HCT116 (cell line): ENCODE measurements at regions not wholly inside any gene's neighbourhood (a gene's known extent, or its start where the extent isn't known, plus 50 kb on each side); places are given as distances from the start of the nearest gene placed in this dataset.

Source experiments
- CTCF ChIP-seq, 3 experiments: fragments of 200-600 bp in 1 of 3; sonication (generic) in 1 of 3; IDR thresholded peaks in 2 of 3; conservative IDR thresholded peaks in 1 of 3; 2 replicates each; pipeline ENCODE4 v1.5.1; 2012 to 2017; ENCODE audit warnings: low read depth in 2 of 3, low read length in 2 of 3, antibody characterized with exemption in 1 of 3, borderline replicate concordance in 1 of 3, control low read depth in 1 of 3, mild to moderate bottlenecking in 1 of 3, mixed read lengths in 1 of 3, mixed run types in 1 of 3, moderate library complexity in 1 of 3; ENCODE audit not compliant: insufficient read depth in 1 of 3
- EZH2 ChIP-seq: fragments of 200-600 bp; sonication (generic); IDR thresholded peaks from 2 replicates; pipeline ENCODE4 v1.6.1; 2017; ENCODE audit warnings: antibody characterized with exemption, mixed run types
- JUND ChIP-seq: IDR thresholded peaks from 2 replicates; pipeline ENCODE4 v1.6.1; 2012
- POLR2A ChIP-seq: IDR thresholded peaks from 2 replicates; pipeline ENCODE4 v1.7.0; 2011; ENCODE audit warnings: borderline replicate concordance; ENCODE audit not compliant: insufficient read depth, insufficient read length; ENCODE audit errors: extremely low read depth
- POLR2AphosphoS5 ChIP-seq: IDR thresholded peaks from 2 replicates; pipeline ENCODE4 v1.6.1; 2011; ENCODE audit warnings: mild to moderate bottlenecking, low read depth, low read length, moderate library complexity
- SP1 ChIP-seq: IDR thresholded peaks from 2 replicates; pipeline ENCODE4 v1.6.1; 2012; ENCODE audit warnings: low read depth
- SRF ChIP-seq: IDR thresholded peaks from 2 replicates; pipeline ENCODE4 v1.6.1; 2012; ENCODE audit warnings: low read depth
- TCF7L2 ChIP-seq: IDR thresholded peaks from 2 replicates; pipeline ENCODE4 v1.7.0; 2011; ENCODE audit warnings: borderline replicate concordance, inconsistent platforms; ENCODE audit not compliant: insufficient read depth, insufficient read length; ENCODE audit errors: extremely low read depth
- YY1 ChIP-seq: IDR thresholded peaks from 2 replicates; pipeline ENCODE4 v1.6.1; 2011; ENCODE audit warnings: low read length, low read depth, moderate library complexity, mild to moderate bottlenecking; ENCODE audit not compliant: insufficient replicate concordance; ENCODE audit errors: extremely low read depth
- ZNF274 ChIP-seq: fragments of 200-500 bp; sonication (Bioruptor generic); IDR thresholded peaks from 2 replicates; pipeline ENCODE4 v1.6.1; 2014; ENCODE audit warnings: mild to moderate bottlenecking, low read depth, low read length, inconsistent platforms
- TF ChIP-seq, protein P1 (sequence below): IDR thresholded peaks from 2 replicates; pipeline ENCODE4 v1.6.1; 2012; ENCODE audit warnings: low read depth
- TF ChIP-seq, protein P2 (sequence below): IDR thresholded peaks from 2 replicates; pipeline ENCODE4 v1.6.1; 2012

- TF ChIP-seq POLR2AphosphoS5 (no peak), CTCF (IDR thresholded peaks at IDR 0.05 in 2 of 3, conservative IDR thresholded peaks at IDR 0.05 in 1 of 3; ENCODE audit: borderline replicate concordance in 1 of 3, insufficient read depth in 1 of 3, low read depth in 2 of 3, low read length in 2 of 3) (no peak), POLR2A (no peak), YY1 (no peak), EZH2 (no peak), JUND (no peak), ZNF274 (no peak), TCF7L2 (no peak), SRF (no peak), SP1 (no peak)
- TF ChIP-seq, protein P1, sequence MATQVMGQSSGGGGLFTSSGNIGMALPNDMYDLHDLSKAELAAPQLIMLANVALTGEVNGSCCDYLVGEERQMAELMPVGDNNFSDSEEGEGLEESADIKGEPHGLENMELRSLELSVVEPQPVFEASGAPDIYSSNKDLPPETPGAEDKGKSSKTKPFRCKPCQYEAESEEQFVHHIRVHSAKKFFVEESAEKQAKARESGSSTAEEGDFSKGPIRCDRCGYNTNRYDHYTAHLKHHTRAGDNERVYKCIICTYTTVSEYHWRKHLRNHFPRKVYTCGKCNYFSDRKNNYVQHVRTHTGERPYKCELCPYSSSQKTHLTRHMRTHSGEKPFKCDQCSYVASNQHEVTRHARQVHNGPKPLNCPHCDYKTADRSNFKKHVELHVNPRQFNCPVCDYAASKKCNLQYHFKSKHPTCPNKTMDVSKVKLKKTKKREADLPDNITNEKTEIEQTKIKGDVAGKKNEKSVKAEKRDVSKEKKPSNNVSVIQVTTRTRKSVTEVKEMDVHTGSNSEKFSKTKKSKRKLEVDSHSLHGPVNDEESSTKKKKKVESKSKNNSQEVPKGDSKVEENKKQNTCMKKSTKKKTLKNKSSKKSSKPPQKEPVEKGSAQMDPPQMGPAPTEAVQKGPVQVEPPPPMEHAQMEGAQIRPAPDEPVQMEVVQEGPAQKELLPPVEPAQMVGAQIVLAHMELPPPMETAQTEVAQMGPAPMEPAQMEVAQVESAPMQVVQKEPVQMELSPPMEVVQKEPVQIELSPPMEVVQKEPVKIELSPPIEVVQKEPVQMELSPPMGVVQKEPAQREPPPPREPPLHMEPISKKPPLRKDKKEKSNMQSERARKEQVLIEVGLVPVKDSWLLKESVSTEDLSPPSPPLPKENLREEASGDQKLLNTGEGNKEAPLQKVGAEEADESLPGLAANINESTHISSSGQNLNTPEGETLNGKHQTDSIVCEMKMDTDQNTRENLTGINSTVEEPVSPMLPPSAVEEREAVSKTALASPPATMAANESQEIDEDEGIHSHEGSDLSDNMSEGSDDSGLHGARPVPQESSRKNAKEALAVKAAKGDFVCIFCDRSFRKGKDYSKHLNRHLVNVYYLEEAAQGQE, result no peak
- TF ChIP-seq, protein P2, sequence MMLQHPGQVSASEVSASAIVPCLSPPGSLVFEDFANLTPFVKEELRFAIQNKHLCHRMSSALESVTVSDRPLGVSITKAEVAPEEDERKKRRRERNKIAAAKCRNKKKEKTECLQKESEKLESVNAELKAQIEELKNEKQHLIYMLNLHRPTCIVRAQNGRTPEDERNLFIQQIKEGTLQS, result no peak
Observed at GRCh38 chr18:37673671-37674070, 108.1 kb upstream of the CELF4 start.
